ENCODE measurements at regions not wholly inside any gene's neighbourhood (a gene's known extent, or its start where the extent isn't known, plus 50 kb on each side); places are given as distances from the start of the nearest gene placed in this dataset.

GRCh38 chr13:103547914-103548313, 481.7 kb upstream of the SLC10A2 start:
- Histone ChIP-seq H4K20me1 (ENCODE audit: insufficient read depth, low read length) (no peaks in the 10 kb centered on the region), H3K27ac (ENCODE audit: insufficient read depth, low read length) (no peak overlapping the region), H3K9me1 (ENCODE audit: insufficient read depth, low read length) (no peaks in the 10 kb centered on the region), H3K79me1 (ENCODE audit: low read depth in 1 of 2, low read length in 2 of 2) (no peaks in the 10 kb centered on the region), H3K4ac (ENCODE audit: low read depth, low read length) (no peak overlapping the region), H3K9me3 (ENCODE audit: control insufficient read depth, insufficient read depth, low read length) (peaks cover 10% of the 10 kb centered on the region), H2BK20ac (ENCODE audit: low read depth, low read length) (no peak overlapping the region), H2AK5ac (ENCODE audit: low read depth, low read length) (no peak overlapping the region), H3K4me1 (ENCODE audit: control insufficient read depth, insufficient read depth, low read length) (no peaks in the 10 kb centered on the region), H3K4me2 (ENCODE audit: low read depth, low read length) (no peak overlapping the region), H3K14ac (replicated peaks; ENCODE audit: low read depth, low read length) (no peak overlapping the region), H3K56ac (ENCODE audit: extremely low read depth, insufficient read depth, low read length) (no peak overlapping the region), H3K27me3 (ENCODE audit: control insufficient read depth, insufficient read depth, low read length) (no peaks in the 10 kb centered on the region), H3K36me3 (ENCODE audit: control insufficient read depth, insufficient read depth, low read length) (no peaks in the 10 kb centered on the region), H2BK5ac (ENCODE audit: low read depth, low read length, poor library complexity, severe bottlenecking) (no peak overlapping the region), H4K8ac (ENCODE audit: low read depth in 2 of 2, low read length in 2 of 2) (no peak overlapping the region), H2AK9ac (replicated peaks; ENCODE audit: low read depth, low read length, poor library complexity) (no peak overlapping the region), H4K91ac (ENCODE audit: insufficient read depth, low read depth, low read length) (no peak overlapping the region), H3K4me3 (ENCODE audit: insufficient read depth, low read depth, low read length) (no peak overlapping the region), H2AFZ (replicated peaks; ENCODE audit: low read length, poor library complexity) (no peak overlapping the region), H3K23ac (ENCODE audit: low read depth, low read length) (no peak overlapping the region), H2BK15ac (ENCODE audit: low read depth, low read length) (no peak overlapping the region), H3K18ac (ENCODE audit: low read depth, low read length) (no peak overlapping the region), H4K5ac (ENCODE audit: low read depth, low read length) (no peak overlapping the region), H3K9ac (ENCODE audit: low read depth, low read length) (no peak overlapping the region), H2BK120ac (ENCODE audit: low read depth, low read length) (no peak overlapping the region)
- dilution Hi-C loops (cut with HindIII; ENCODE audit: low sequenced_read_pairs, unreplicated experiment) (no loop called here), in situ Hi-C loops (cut with MboI; ENCODE audit: low sequenced_read_pairs) (no loop called here), intact Hi-C loops (cut with micrococcal nuclease) (no loop called here)
- DNase-seq (no peak), ATAC-seq (ENCODE audit: low read depth) (no peak)
- WGBS, 2 experiments (ENCODE audit: extremely low coverage in 2 of 2, insufficient read length in 1 of 2) = 42% methylated on average over 3 of the region's 3 CpGs; no CpG with 5 or more reads in 1 of the 2 experiments
- ChIA-PET POLR2A (ENCODE audit: unreplicated experiment) (no interaction called here), CTCF (no interaction called here)
- TF ChIP-seq NFE2L2 (IDR thresholded peaks at IDR 0.05; ENCODE audit: low read depth, low read length) (no peak), CTCF (conservative IDR thresholded peaks at IDR 0.05; ENCODE audit: low read depth, low read length) (no peak), MAFK (IDR thresholded peaks at IDR 0.05; ENCODE audit: low read depth, low read length) (no peak), MXI1 (IDR thresholded peaks at IDR 0.05; ENCODE audit: borderline replicate concordance, low read depth, low read length) (no peak), MAZ (IDR thresholded peaks at IDR 0.05; ENCODE audit: borderline replicate concordance, low read depth, low read length) (no peak), USF2 (IDR thresholded peaks at IDR 0.05; ENCODE audit: low read depth, low read length) (no peak), RCOR1 (IDR thresholded peaks at IDR 0.05; ENCODE audit: insufficient replicate concordance, low read length) (no peak), SMC3 (IDR thresholded peaks at IDR 0.05; ENCODE audit: low read depth, low read length) (no peak), CEBPB (IDR thresholded peaks at IDR 0.05; ENCODE audit: low read depth, low read length) (no peak), RAD21 (IDR thresholded peaks at IDR 0.05; ENCODE audit: low read length) (no peak), FOS (IDR thresholded peaks at IDR 0.05; ENCODE audit: low read depth, low read length) (no peak), ELK1 (IDR thresholded peaks at IDR 0.05; ENCODE audit: borderline replicate concordance, low read depth, low read length) (no peak)
- no TSS peak for BruUV-seq (replicated peaks)

Data from IMR-90 (cell line).